GM12891 (cell line): ENCODE measurements at regions not wholly inside any gene's neighbourhood (a gene's known extent, or its start where the extent isn't known, plus 50 kb on each side); places are given as distances from the start of the nearest gene placed in this dataset.

ENCODE experiments used
- PAX5 ChIP-seq: IDR thresholded peaks from 2 replicates; pipeline ENCODE4 v1.6.1; 2011; ENCODE audit warnings: low read length, moderate library complexity, mild to moderate bottlenecking; ENCODE audit not compliant: insufficient read depth, severe bottlenecking
- POLR2A ChIP-seq: IDR thresholded peaks from 2 replicates; pipeline ENCODE4 v1.6.1; 2011; ENCODE audit warnings: low read depth, low read length, control low read depth
- POLR2AphosphoS5 ChIP-seq: IDR thresholded peaks from 2 replicates; pipeline ENCODE4 v1.6.1; 2011; ENCODE audit warnings: low read depth, low read length, control low read depth
- POU2F2 ChIP-seq: IDR thresholded peaks from 2 replicates; pipeline ENCODE4 v1.6.1; 2011; ENCODE audit warnings: low read depth, mild to moderate bottlenecking, control low read depth, low read length, moderate library complexity
- SPI1 ChIP-seq: IDR thresholded peaks from 2 replicates; pipeline ENCODE4 v1.6.1; 2011; ENCODE audit warnings: low read depth, low read length, control low read depth
- TAF1 ChIP-seq: IDR thresholded peaks from 2 replicates; pipeline ENCODE4 v1.6.1; 2011; ENCODE audit warnings: low read depth, low read length, control low read depth

GRCh38 chr5:66436721-66437120 is 159.5 kb upstream of the MAST4 start:
- TF ChIP-seq POLR2A (no peak), POLR2AphosphoS5 (no peak), TAF1 (no peak), SPI1 (no peak), POU2F2 (no peak), PAX5 (no peak)
